Prostate gland (tissue), 2 donors: ENCODE measurements at regions not wholly inside any gene's neighbourhood (a gene's known extent, or its start where the extent isn't known, plus 50 kb on each side); places are given as distances from the start of the nearest gene placed in this dataset.

Experiments
- CTCF ChIP-seq, 4 experiments: fragments of 200-600 bp in 2 of 4; fragments of 450-650 bp in 2 of 4; sonication (generic) in 2 of 4; IDR thresholded peaks; 1 replicate in 3 of 4; 2 replicates in 1 of 4; pipeline ENCODE4 v1.5.1; 2016 to 2019; ENCODE audit warnings: antibody characterized with exemption in 4 of 4, mild to moderate bottlenecking in 2 of 4, moderate library complexity in 2 of 4
- POLR2AphosphoS5 ChIP-seq: sonication (generic); formaldehyde crosslinking; IDR thresholded peaks from one replicate; pipeline ENCODE4 v1.6.1; 2017; ENCODE audit warnings: antibody characterized with exemption

DNA sequence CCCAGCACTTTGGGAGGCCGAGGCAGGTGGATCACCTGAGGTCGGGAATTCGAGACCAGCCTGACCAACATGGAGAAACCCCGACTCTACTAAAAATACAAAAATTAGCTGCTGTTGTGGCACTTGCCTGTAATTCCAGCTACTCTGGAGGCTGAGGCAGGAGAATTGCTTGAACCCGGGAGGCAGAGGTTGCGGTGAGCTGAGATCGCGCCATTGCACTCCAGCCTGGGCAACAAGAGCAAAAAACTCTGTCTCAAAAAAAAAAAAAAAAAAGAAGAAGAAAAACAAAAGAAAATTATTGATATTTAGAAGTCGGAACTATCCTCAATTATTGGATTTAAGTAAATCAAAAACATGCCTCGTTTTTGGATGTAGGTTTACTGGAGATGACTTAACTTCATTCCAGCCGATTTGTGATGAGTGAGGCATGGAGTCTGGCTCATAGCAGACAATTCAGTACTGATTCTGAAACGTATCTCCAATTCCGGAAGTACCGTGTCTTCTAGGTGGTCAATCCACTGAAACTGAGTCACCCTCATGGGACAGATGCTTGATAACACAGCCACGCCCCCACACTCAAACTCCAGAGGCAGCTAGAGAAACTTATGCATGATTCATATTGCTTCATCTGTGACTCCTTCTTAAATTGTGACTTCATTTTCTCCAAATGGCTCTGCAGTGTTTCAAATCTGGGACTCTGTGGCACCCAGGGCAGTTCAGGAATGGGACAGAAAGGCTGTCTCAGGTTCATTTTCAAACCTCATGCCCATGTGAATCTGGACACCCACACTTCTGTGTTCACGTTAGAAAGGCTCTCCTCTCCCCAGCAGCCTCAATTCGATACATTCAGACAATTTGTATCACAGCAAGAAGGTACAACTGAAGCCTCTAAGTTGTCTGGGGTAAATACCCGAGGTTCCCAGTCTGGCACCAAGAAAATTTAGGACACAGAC is 110.4 kb upstream of the ARMC2 start:
- TF ChIP-seq CTCF (IDR thresholded peaks at IDR 0.05) (no peak), POLR2AphosphoS5 (no peak)
